Transverse colon (tissue), 4 donors: ENCODE measurements at regions not wholly inside any gene's neighbourhood (a gene's known extent, or its start where the extent isn't known, plus 50 kb on each side); places are given as distances from the start of the nearest gene placed in this dataset.
A peak's percentile ranks its signal among the peaks of the same experiment; 100 is the strongest.

Experiments used
- DNase-seq: peaks from one replicate; pipeline ENCODE4 v3.0.0-alpha.2; 2019
- H3K27ac ChIP-seq, 4 donors: fragments of 200-600 bp; sonication (generic); 2 replicates each; pipeline ENCODE4 v1.5.1; 2016 to 2018; ENCODE audit warnings: inconsistent platforms in 4 of 4
- H3K27me3 ChIP-seq: fragments of 200-600 bp; sonication (generic); 2 replicates; pipeline ENCODE4 v1.5.1; 2017; ENCODE audit warnings: inconsistent platforms
- H3K36me3 ChIP-seq, 4 donors: fragments of 200-600 bp; sonication (generic); 2 replicates each; pipeline ENCODE4 v1.5.1; 2017 to 2019; ENCODE audit warnings: inconsistent platforms in 4 of 4
- H3K4me1 ChIP-seq, 4 donors: fragments of 200-600 bp; sonication (generic); 2 replicates each; pipeline ENCODE4 v1.5.1; 2017 to 2020; ENCODE audit warnings: inconsistent platforms in 4 of 4
- H3K4me3 ChIP-seq, 4 donors: fragments of 200-600 bp; sonication (generic); 1 replicate in 1 of 4; 2 replicates in 3 of 4; pipeline versions ENCODE4 v1.5.1 to v1.6.1; 2017 to 2019; ENCODE audit warnings: inconsistent platforms in 4 of 4
- H3K9me3 ChIP-seq, 2 donors: fragments of 200-600 bp; sonication (generic); 2 replicates each; pipeline ENCODE4 v1.5.1; 2017 to 2019; ENCODE audit warnings: inconsistent platforms in 2 of 2
- CTCF ChIP-seq, 5 experiments: fragments of 200-600 bp in 3 of 5; fragments of 450-650 bp in 2 of 5; sonication (generic) in 3 of 5; IDR thresholded peaks; 1 replicate in 2 of 5; 2 replicates in 3 of 5; pipeline ENCODE4 v1.5.1; 2016 to 2017; ENCODE audit warnings: antibody characterized with exemption in 5 of 5, inconsistent platforms in 3 of 5, mild to moderate bottlenecking in 2 of 5, moderate library complexity in 1 of 5
- EP300 ChIP-seq: sonication (generic); formaldehyde crosslinking; IDR thresholded peaks from one replicate; pipeline ENCODE4 v1.6.1; 2017; ENCODE audit warnings: antibody characterized with exemption, low read depth
- POLR2A ChIP-seq: fragments of 450-650 bp; IDR thresholded peaks from one replicate; pipeline ENCODE4 v1.6.1; 2016; ENCODE audit warnings: antibody characterized with exemption, mild to moderate bottlenecking, moderate library complexity
- POLR2AphosphoS5 ChIP-seq, 3 donors: sonication (generic); formaldehyde crosslinking; IDR thresholded peaks; one replicate each; pipeline ENCODE4 v1.6.1; 2016; ENCODE audit warnings: antibody characterized with exemption in 3 of 3
- WGBS, 2 donors: methylation state at CpG; one replicate each; pipeline ENCODE4 v1.1.5; 2018; ENCODE audit warnings: low coverage in 1 of 2; 5-methylcytosine and 5-hydroxymethylcytosine counted together
- in situ Hi-C, 4 donors: fragments of 200-750 bp; cut with MboI; loops; one replicate each; pipeline versions ENCODE4 v1.15.0 to v1.15.1; 2017; ENCODE audit warnings: low sequenced_read_pairs in 3 of 4, low pct_ligation_motif_present in 1 of 4, low pct_unique_long_range_greater_than_20kb in 1 of 4
- intact Hi-C: fragments of 100-400 bp; cut with DNase I; formaldehyde crosslinking; loops from one replicate; pipeline ENCODE4 v1.15.1; 2023; ENCODE audit warnings: low total_unique reads

- Histone ChIP-seq H3K4me3 (no peak overlapping the region), H3K27ac (no peak overlapping the region), H3K4me1 (peaks cover 0 to 3% (median 0%) of the 10 kb centered on the region in 4 donors), H3K9me3 (peaks cover 0 to 3% of the 10 kb centered on the region in 2 donors), H3K27me3 (no peaks in the 10 kb centered on the region), H3K36me3 (no peaks in the 10 kb centered on the region)
- DNase-seq = no peak
- 0% methylated on average over 1 of the region's 1 CpG; no CpG with 5 or more reads in 1 of the 2 donors for WGBS, 2 donors
- in situ Hi-C loops (loop anchor here in 2 of 4 donors (25.0 kb wide), 2 partner anchors 243 to 268 kb away; no protein-coding TSS in a partner anchor), intact Hi-C loops (no loop called here)
- TF ChIP-seq POLR2A (no peak), POLR2AphosphoS5 (IDR thresholded peaks at IDR 0.05) (no peak), CTCF (IDR thresholded peaks at IDR 0.05) (no peak), EP300 (no peak)
Observed at GRCh38 chr4:27305246-27305645, 444.6 kb downstream of the STIM2 start.

GRCh38 chr4:27308379-27308778 is 447.7 kb downstream of the STIM2 start:
- Histone ChIP-seq H3K36me3 (no peaks in the 10 kb centered on the region), H3K4me3 (no peak overlapping the region), H3K27ac (no peak overlapping the region), H3K9me3 (no peaks in the 10 kb centered on the region), H3K27me3 (no peaks in the 10 kb centered on the region), H3K4me1 (peaks cover 0 to 7% (median 3%) of the 10 kb centered on the region in 4 donors)
- TF ChIP-seq CTCF (IDR thresholded peaks at IDR 0.05) = no peak
- TF ChIP-seq EP300 = no peak
- no peak for TF ChIP-seq POLR2A
- no peak for TF ChIP-seq POLR2AphosphoS5 (IDR thresholded peaks at IDR 0.05)
- WGBS, 2 donors = 77 to 88% methylated on average over 5 to 6 of the region's 6 CpGs
- in situ Hi-C loops (loop anchor here in 2 of 4 donors (25.0 kb wide), 2 partner anchors 246 to 271 kb away; no protein-coding TSS in a partner anchor), intact Hi-C loops (no loop called here)
- no peak for DNase-seq

- intact Hi-C loops = no loop called here
- Histone ChIP-seq H3K36me3 (no peaks in the 10 kb centered on the region), H3K4me1 (peaks cover 0 to 43% (median 20%) of the 10 kb centered on the region in 4 donors), H3K9me3 (no peaks in the 10 kb centered on the region), H3K4me3 (no peak overlapping the region), H3K27me3 (no peaks in the 10 kb centered on the region), H3K27ac (peak overlapping the region; percentile 60 to 69 (median 66))
- TF ChIP-seq EP300 = no peak
- no peak for TF ChIP-seq POLR2AphosphoS5 (IDR thresholded peaks at IDR 0.05)
- no peak for TF ChIP-seq CTCF (IDR thresholded peaks at IDR 0.05)
- TF ChIP-seq POLR2A = no peak
- DNase-seq = no peak
- in situ Hi-C loops = loop anchor here in 2 of 4 donors (25.0 kb wide), 2 partner anchors 253 to 278 kb away; no protein-coding TSS in a partner anchor
Observed at GRCh38 chr4:27315625-27316024, 455.0 kb downstream of the STIM2 start.

- WGBS, 2 donors = 47% methylated on average over 4 of the region's 4 CpGs; no CpG with 5 or more reads in 1 of the 2 donors
- H3K9me3 ChIP-seq = no peaks in the 10 kb centered on the region
- H3K36me3 ChIP-seq = no peaks in the 10 kb centered on the region
- peak overlapping the region; percentile 60 to 69 (median 66) for H3K27ac ChIP-seq
- peak in 1 of 5 experiments; percentile 19 for TF ChIP-seq CTCF (IDR thresholded peaks at IDR 0.05)
- no peak for TF ChIP-seq EP300
- TF ChIP-seq POLR2AphosphoS5 (IDR thresholded peaks at IDR 0.05) = peak in 2 of 3 donors; percentile 27 to 46
- TF ChIP-seq POLR2A = no peak
- H3K27me3 ChIP-seq = no peaks in the 10 kb centered on the region
- H3K4me3 ChIP-seq = no peak overlapping the region
- intact Hi-C loops (no loop called here), in situ Hi-C loops (loop anchor here in 2 of 4 donors (25.0 kb wide), 2 partner anchors 254 to 279 kb away; no protein-coding TSS in a partner anchor)
- DNase-seq = peak; percentile 74
- H3K4me1 ChIP-seq = peaks cover 0 to 43% (median 20%) of the 10 kb centered on the region in 4 donors
Observed at GRCh38 chr4:27316176-27316575, 455.5 kb downstream of the STIM2 start.
